ENCODE measurements at regions not wholly inside any gene's neighbourhood (a gene's known extent, or its start where the extent isn't known, plus 50 kb on each side); places are given as distances from the start of the nearest gene placed in this dataset.
"Not testable (repeated sequence)": the region's sequence is repeated elsewhere in the genome, so short reads cannot be mapped to it uniquely, and the experiment has no call there.

- no peak for DNase-seq (ENCODE audit: low read depth)
These were observed 140.2 kb upstream of the SKOR2 start for GRCh38 chr18:47391665-47392064.

GRCh38 chr18:47390410-47391024 is 139.1 kb upstream of the SKOR2 start:
- no peak for DNase-seq (ENCODE audit: low read depth)
- no peak overlapping the region for H3K4me3 ChIP-seq (ENCODE audit: low read depth, low read length)

More at GRCh38 chr18:47391665-47392064, 140.2 kb upstream of the SKOR2 start:
- no peak overlapping the region for H3K4me3 ChIP-seq (ENCODE audit: low read depth, low read length)

GRCh38 chr18:47389210-47389609 is 137.8 kb upstream of the SKOR2 start:
- no peak overlapping the region for H3K4me3 ChIP-seq (ENCODE audit: low read depth, low read length)

GRCh38 chr18:47387864-47388263 is 136.4 kb upstream of the SKOR2 start:
- no peak for DNase-seq (ENCODE audit: low read depth)
- no peak overlapping the region for H3K4me3 ChIP-seq (ENCODE audit: low read depth, low read length)

More at GRCh38 chr18:47389210-47389609, 137.8 kb upstream of the SKOR2 start:
- no peak for DNase-seq (ENCODE audit: low read depth)

- DNase-seq (ENCODE audit: low read depth), result no peak
- no peak overlapping the region for H3K4me3 ChIP-seq (ENCODE audit: low read depth, low read length)
These were observed 132.3 kb upstream of the SKOR2 start for GRCh38 chr18:47383729-47384128.

DNA sequence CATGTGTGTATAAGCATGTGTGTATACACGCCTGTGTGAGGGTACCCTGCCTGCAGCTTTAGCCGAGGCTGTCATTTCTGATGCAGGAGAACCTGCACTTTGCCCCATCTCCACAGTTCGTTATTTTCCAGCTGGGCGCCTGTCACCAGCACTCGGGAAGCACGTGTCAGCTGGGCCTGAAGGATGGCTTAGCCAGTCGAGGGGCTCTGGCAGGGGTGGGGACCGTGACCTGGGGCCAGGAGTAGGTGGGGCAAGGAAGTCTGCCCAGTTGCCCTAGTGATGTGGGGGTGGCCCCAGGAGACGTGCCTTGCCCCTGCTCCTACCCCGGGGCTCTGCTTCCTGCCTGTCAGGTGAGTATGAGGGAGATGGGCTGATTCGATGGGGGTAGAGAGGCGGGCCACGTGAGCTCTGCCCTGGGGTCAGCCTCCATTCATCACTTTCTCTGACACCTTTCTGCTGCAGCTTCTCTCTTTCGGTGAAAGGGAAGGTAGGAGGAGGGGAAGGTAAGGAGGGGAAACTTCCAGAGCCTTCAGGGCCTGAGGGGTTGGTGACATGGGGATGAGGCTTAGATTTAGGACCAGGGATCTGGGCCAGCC is 130.6 kb upstream of the SKOR2 start:
- no peak overlapping the region for H3K4me3 ChIP-seq (ENCODE audit: low read depth, low read length)
- DNase-seq (ENCODE audit: low read depth), result no peak

DNA sequence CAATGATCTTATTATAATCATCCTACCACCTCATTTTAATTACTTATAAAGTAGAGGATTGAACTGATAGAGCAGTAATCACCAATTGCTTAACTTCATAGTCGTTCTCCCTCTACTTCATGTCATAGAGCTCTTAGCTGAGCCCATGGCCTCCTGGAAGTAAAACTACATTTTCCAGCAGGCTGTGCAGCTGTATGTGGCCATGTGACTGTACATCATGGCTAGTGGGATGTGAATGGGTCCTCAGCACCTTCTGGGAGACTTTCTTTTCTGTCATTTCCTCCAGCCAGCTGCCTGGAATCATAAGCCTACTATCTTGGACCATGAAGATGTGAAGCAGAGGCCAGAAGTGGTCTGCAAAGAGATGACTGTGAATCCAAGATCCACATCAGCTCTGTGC is 128.7 kb upstream of the SKOR2 start:
- no peak for DNase-seq (ENCODE audit: low read depth)
- H3K4me3 ChIP-seq (ENCODE audit: low read depth, low read length), result no peak overlapping the region

DNA sequence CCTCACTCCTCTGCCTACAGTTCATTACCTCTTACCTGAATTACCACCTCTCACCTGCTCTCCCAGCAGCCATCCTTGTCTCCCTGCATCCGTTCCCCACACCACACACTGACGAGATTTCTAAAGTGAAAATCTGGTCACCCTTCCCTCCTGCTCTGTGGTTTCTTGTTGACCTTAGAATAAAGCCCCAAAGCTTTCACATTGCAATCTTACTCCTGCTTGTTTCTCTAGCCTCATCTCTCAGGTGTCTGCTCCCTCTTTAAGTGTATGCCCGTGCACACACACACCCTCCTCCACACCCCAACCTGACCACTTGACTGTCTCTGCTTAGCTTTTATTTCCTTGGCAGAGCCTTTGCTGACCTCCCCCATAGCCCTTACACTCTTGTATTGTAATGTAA is 122.0 kb upstream of the SKOR2 start:
- no peak overlapping the region for H3K4me3 ChIP-seq (ENCODE audit: low read depth, low read length)
- no peak for DNase-seq (ENCODE audit: low read depth)

DNA sequence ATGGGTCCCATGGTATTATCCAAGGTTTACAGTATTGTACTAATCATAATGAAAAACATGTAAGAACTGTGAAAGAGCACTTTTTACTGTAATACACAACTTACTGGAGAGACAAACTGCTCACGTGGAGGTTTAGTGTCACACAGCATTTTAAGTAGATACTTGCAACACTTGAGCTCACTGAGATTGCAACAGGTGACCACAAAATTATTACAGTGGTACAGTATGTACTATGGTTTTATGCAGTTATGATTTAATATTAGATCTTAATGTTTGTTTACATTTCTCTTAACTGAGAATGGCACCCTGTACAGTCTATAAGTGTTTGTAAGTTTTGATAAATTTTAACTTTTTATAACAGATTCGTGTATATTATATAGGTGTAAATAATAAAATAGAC is 118.6 kb upstream of the SKOR2 start:
- no peak overlapping the region for H3K4me3 ChIP-seq (ENCODE audit: low read depth, low read length)
- no peak for DNase-seq (ENCODE audit: low read depth)

- DNase-seq (ENCODE audit: low read depth); H3K4me3 ChIP-seq (ENCODE audit: low read depth, low read length): not testable (repeated sequence)
These were observed 102.6 kb upstream of the SKOR2 start for GRCh38 chr18:47354061-47354460.

- no peak overlapping the region for H3K4me3 ChIP-seq (ENCODE audit: low read depth, low read length)
- no peak for DNase-seq (ENCODE audit: low read depth)
These were observed 94.6 kb upstream of the SKOR2 start for GRCh38 chr18:47346016-47346415.

DNA sequence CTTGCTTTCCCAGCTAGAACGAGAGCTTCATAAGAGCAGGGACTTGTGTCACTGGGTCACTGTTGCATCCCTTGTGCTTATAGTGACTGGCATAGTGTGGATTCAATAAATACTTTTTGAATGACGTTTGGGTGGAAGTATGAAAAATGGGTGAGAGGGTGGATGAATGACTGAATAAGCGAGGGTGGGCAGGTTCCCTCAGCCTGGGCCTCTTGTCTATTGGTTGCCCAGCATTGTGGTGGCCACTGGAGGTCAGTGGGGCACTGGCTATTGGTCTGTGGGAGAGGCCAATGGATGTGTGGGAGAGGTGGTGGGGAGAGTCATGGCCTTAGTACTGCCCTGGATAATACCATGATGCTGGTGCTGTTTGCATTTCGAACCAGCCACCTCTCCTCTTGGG is 93.8 kb upstream of the SKOR2 start:
- no peak for DNase-seq (ENCODE audit: low read depth)
- H3K4me3 ChIP-seq (ENCODE audit: low read depth, low read length), result no peak overlapping the region

DNA sequence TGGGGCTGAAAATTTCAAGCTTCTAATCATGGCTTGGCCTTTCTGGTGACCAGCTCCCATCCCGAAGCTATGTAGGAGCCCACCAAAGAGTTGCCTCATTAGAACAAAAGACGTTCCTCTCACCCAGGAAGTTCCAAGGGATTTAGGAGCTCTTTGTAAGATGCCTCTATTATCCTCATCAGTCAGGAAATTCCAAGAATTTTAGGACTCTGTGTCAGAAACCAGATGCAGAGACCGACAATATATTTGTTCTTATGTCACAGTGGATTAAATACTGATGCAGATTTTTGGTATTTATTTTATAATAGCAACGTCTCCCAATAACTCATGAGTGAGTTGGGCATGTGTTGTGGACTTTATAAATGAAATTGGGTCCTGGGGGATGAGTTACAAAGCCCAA is 91.8 kb upstream of the SKOR2 start:
- no peak for DNase-seq (ENCODE audit: low read depth)
- no peak overlapping the region for H3K4me3 ChIP-seq (ENCODE audit: low read depth, low read length)

GRCh38 chr18:47342566-47342965 is 91.1 kb upstream of the SKOR2 start:
- no peak for DNase-seq (ENCODE audit: low read depth)
- H3K4me3 ChIP-seq (ENCODE audit: low read depth, low read length), result no peak overlapping the region

GRCh38 chr18:47341678-47342077 is 90.2 kb upstream of the SKOR2 start:
- no peak overlapping the region for H3K4me3 ChIP-seq (ENCODE audit: low read depth, low read length)
- no peak for DNase-seq (ENCODE audit: low read depth)

DNA sequence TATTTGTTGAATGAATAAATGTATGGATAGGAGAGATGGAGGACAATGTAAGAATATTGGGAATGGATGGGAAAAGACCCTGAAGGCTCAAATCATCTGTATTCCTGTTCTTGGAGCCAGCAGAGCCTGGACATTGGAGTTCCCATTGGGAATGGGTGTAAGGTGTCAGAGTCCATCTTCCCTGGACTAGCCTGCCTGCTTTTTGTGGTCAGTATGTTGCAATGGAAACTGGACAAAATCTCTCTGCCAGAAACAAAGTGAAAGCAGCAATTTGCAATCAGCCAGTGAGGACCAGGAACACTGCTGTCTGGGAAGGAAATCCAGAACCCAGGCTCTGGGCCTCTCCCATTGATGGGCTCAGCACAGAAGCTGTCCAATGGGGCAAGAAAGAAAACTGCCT is 83.5 kb upstream of the SKOR2 start:
- no peak overlapping the region for H3K4me3 ChIP-seq (ENCODE audit: low read depth, low read length)
- no peak for DNase-seq (ENCODE audit: low read depth)

DNA sequence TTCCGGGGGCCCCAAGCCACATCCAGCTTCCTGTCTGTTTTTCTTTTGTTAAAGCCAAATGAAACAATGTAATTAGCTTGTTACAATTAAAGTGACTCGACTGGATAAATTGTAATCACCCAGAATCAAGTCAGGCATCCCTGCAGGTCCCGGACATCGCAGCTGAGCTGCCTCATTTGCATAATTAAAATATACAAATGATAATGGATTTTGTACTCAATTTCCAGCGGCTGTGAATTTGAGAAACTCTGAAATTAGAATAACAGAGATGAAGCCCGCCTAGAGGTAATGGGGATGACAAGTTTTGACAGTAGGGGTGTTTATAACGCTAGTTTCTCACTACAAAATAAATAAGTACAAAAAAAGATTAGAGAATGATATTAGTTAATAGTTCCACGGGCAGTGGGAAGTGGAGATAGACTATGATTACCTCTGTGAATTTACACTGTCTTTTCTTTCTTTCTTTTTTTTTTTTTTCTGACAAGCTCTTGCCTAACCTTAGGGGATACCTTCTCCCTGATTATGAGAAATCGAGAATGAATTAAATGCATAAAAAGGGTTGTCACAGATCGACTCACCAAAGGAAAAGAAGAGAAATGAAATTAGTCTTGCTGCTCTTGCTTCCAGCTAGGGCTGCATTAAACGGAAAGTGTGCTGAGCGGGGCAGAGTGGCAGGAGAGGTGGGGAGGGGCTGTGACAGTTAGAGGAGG is 82.6 kb upstream of the SKOR2 start:
- no peak overlapping the region for H3K4me3 ChIP-seq (ENCODE audit: low read depth, low read length)
- DNase-seq (ENCODE audit: low read depth), result no peak

GRCh38 chr18:47331641-47332040 is 80.2 kb upstream of the SKOR2 start:
- no peak overlapping the region for H3K4me3 ChIP-seq (ENCODE audit: low read depth, low read length)
- no peak for DNase-seq (ENCODE audit: low read depth)

GRCh38 chr18:47331026-47331425 is 79.6 kb upstream of the SKOR2 start:
- no peak for DNase-seq (ENCODE audit: low read depth)
- H3K4me3 ChIP-seq (ENCODE audit: low read depth, low read length), result no peak overlapping the region

GRCh38 chr18:47323158-47323557 is 71.7 kb upstream of the SKOR2 start:
- no peak for DNase-seq (ENCODE audit: low read depth)
- H3K4me3 ChIP-seq (ENCODE audit: low read depth, low read length), result no peak overlapping the region

GRCh38 chr18:47321815-47322214 is 70.4 kb upstream of the SKOR2 start:
- no peak overlapping the region for H3K4me3 ChIP-seq (ENCODE audit: low read depth, low read length)
- DNase-seq (ENCODE audit: low read depth), result no peak
